Activated CD8-positive, alpha-beta memory T cell treated with anti-CD3 and anti-CD28 coated beads, Interleukin-2, amount 50 U/mL, for 48 hours (primary cell): ENCODE measurements at regions not wholly inside any gene's neighbourhood (a gene's known extent, or its start where the extent isn't known, plus 50 kb on each side); places are given as distances from the start of the nearest gene placed in this dataset.

Experiments used
- DNase-seq: peaks from one replicate; pipeline ENCODE4 v3.0.0-alpha.2; 2020

DNA sequence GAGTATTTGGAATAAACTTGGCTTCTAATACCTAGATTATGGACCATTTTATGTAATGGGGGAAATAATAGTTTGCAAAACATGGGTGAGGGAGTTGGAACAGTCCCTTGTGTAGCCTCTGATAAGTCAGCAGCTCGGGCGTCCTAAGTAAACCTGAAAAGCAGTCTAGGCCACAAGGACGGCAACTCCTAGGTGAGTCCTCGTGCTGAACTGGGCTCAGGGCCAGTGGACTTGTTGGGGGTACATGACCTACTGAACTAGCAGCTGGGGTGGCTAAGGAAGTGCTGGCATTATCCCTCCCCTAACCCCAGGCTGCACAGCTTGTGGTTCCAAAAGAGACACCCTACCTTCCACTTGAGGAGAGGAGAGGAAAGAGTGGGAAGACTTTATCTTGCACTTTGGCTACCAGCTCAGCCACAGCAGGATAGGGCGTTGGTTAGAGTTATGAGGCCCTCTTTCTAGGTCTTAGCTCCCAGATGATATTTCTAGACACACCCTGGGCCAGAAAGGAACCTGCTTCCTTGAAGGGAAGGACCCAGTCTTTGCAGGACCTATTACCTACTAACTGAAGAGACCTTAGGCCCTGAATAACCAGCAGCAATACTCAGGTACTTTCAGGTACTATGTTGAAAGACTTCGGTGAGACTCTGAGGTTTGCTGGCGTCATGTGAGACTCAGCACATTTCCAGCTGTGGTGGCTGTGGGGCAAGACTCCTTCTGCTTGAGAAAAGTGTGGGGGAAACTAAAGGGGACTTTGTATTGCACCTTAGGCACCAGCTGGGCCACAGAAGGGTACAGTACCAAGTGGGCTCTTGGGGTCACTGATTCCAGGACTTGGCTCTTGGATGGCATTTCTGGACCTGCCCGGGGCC lies 71.0 kb downstream of the AQP4 start:
- no peak for DNase-seq

DNA sequence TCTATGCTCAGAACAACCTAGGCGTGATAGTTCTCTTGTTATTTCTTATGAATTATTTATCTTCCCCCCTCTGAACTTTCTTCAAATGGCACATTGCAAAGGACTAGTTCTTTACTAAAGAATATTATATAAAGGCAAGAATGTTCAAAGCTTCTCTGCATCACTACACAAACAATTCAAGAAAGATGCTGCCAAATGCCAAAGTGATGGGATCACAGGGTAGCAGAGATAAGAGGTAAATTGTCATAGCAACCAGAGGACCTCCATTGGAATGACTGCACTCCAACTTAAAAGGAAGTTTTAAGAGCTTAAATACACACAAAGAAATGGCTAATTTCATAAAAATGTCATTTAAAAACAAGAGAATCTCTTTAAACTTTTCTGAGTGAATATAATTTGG lies 72.8 kb downstream of the AQP4 start:
- DNase-seq, result no peak

DNA sequence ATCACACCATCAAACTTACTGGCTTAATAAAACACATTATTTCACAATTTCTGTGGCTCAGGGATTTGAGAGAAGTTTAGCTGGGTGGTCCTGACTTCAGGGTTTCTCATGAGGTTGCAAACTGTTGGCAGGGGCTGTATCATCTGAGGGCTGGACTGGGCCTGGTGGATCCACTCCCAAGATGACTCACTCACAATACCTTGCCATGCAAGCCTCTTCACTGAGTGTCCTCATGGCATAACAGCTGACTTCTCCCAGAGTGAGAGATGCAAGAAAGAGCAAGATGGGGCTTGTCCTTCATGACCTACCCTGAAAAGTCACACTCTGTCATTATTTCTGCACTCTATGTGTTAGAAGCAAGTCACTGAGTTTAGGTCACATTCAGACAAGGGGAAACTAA lies 73.8 kb downstream of the AQP4 start:
- DNase-seq, result no peak

DNA sequence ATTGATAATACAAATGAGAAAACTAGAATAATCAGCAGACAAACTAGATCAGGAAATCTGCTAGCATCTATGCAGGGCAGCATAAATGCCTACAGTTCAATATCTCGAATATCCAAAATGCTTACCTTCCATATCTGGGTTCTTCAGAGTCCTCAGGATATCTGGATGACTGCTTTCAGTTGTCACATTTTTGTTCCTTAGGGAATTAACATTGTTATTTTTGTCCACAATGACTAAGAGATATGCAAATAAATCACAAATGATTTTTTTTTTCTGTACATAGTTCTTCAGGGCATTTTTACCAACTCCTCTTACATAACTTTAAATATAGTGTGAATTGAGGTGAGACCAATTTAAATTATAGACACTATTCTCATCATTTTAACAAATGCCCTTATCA lies 80.9 kb downstream of the AQP4 start:
- DNase-seq, result no peak

DNA sequence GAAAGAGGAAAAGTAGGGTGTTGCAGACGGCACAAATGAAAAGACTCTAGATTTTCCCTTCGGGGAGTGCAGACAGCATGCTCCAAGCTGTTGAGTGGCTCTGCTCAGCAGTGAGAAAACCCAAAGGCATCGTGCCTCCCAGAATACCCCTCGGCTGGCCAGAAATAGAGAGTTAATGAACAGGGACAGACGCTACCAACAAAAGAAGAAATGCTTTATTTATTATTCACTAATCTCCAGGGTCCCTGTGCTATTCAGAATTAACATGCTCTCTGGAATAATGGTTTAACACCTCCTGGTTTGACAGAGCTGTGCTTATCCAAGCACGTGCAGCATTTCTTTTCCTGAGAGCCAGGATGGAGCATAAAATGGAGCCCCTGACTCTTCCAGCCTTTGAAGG lies 82.3 kb downstream of the AQP4 start:
- no peak for DNase-seq

DNA sequence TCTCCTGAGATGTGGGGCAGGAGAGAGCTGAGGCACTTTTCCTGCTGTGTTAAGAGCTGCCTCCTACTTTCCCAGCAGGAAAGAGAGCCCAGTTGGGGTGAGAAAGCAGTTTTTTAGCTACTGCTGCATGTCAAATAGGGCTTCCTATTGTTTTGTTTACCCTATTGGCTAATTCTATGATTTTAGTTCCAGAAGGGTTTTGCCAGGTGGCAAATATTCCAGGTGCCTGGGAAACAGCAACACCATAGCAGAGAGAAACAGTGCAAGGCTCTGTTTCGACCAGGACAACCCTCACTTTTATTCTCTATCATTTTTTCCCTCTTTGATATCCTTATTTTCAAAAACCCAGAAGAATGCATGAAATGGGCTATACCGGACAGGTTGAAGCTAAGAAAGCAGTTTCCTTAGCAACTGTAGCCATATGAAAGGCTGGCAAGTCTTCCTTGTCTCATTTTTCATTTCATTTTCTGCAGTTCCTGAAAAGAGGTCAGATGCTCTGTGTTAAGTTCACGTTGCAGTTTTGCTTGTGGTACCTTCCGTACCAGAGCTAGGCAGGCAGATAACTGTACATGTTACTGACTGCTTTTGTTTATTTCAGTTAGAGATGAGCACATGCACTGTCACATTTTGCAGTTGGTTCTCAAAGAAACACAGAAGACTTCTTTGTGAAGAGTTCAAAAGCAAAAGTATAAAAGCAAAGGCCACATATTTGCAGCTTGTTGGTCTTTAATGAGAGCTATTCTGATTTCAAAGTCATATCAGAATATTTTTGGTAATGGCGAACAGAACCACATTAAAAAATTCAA lies 84.8 kb downstream of the AQP4 start:
- DNase-seq, result no peak

DNA sequence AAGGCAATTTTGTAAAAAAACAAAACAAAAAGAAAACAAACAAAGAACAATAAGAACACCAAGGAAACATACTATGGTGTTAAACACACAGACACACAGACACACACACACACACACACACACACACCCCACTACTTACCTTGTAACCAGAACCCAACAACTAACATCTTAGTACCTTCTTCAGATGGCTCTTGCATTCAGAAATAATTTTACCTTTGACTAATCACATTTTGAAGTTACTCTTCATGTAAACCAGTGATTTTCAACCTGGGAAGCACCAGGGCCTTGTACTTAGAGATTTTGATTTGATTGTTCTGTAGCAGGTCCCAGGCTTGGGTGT lies 87.5 kb downstream of the AQP4 start:
- DNase-seq, result no peak

DNA sequence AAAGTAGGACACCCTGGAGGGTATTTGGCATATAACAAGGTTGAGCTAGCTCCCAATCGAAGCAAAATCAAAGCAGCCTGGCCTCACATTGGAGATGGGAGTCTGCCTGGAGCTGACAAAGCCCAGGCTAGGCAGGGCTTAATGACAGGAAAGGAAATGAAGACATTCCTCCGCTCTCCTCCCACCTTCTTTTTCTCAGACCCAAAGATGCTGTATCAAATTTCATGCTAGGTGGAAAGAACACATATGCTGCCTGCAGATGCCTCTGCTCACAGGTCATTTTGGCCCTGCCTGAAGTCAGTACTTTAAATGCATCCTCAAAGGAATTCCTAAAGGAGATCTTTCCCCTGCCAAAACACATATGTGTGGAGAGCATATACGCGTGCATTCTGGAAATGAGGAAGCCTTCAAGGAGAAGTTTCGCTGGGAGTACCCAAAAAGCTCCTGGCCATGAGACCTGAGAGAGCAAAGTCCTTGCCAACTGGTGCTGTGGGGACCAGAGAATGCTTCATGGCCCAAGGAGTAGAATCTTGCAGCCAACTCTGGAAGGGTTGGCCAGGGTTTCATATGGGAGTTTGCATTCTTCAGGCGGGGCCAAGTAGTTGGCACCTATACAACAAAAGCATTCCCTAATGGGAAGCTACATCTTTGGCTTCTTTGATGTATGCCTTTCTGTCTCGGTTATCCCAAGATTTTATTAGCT lies 88.0 kb downstream of the AQP4 start:
- no peak for DNase-seq

DNA sequence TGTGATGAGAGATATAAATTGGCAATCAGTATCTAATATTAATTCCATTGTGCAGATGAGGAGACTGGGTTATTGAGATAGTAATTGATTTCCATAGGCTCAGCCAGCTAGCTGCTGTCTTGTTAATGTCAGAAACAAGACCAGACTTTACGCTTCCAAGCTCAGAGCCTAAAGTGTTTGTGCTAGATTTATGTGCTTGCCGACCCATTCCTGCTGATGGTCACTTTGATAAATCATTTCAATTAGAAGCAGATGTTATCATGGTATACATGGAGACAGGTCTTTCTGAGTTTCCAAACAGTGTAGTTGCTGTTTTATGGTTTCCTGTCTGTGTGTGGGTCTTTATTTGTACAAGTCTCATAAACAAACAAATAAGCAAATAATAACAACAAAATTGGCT lies 92.8 kb downstream of the AQP4 start:
- DNase-seq, result no peak

DNA sequence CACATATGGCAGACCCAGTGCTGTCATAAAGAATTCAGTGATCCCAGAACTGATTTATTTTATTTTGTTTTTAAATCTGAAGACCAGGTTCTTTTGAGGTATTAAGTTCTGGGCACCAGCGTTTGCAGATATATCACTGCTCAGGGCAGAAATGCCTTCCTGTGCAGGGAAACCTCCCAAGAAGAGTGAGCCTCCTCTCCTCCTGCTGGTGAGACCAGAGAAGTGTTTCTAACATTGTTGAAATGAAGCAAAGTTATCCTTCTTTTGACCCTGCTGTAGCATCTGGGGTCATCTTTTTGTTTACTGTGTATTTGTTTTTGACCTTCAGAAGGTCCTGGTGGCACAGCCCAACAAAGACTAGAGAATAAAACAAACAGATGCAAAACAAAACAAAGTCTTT lies 94.0 kb downstream of the AQP4 start:
- DNase-seq, result no peak

DNA sequence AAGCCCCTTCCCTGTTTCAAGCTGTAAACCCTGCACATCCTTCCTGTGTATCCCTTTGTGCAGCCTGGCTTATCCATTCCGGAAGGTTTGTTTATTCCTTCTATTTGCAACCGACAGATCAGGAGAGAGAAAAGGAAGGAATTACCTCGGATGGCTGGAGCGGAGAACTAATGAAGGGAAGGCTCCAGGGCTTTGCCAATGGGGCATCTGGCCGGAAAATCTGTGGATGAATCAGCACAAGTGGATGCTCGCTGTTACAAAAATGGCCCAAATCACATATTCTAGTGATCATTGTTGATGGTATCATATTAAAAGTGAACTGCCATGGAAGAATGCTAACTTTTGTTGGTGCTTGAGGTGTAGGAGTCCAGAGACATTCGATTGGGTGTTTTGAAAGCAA lies 97.1 kb downstream of the AQP4 start:
- no peak for DNase-seq

DNA sequence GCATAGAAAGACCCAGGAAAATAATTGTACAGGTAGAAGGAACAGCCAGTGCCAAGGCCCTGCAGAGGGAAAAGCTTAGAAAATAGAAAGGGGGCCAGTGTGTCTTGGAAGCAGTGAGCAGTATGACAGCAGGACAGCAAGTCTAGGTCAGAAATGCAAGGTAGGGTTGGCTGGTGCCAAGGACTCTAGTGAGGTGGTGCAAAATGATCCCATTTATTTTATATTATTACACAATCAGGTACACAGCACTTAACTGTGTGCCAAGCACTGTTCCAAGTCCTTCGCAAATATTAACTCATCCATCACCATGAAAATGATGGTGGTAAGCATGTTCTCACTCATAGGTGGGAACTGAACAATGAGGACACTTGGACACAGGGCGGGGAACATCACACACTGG lies 100.0 kb downstream of the AQP4 start:
- DNase-seq, result no peak

DNA sequence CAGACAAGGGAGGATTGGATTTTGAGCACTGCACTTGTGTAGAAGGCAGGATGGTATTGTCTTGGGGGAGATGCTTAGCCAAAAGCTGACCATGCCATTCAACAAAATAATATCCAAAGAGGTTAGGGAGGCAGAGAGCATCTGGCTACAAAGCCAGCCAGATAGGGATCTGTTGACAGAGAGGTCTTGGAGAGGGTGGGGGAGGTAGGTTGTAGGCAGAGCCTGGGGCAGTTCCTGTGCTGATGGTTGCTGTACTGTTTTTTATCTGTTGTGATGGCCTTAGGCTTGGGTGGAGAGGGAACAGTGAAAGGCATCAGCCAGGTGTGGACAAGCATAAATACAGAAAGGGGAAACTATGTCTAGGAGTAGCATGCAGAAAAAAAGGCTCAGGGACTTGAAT lies 100.9 kb downstream of the AQP4 start:
- DNase-seq, result no peak

DNA sequence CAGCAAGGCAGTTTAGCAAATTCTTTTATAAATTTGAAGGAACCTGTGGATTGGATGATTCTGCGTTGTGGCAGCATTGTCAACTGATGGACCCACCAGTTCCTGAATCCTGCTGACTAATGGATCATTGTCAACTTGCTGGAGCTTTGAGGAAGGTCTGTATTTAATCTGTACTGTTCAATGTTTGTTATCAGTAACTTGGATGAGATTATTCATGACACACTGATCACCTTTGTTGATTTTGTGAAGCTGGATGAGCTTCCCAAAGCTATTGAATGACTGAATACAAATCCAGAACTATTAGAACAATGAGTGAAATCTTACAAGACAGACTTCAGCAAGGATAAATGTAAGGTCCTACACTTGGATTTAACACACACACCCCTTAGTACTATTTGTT lies 101.3 kb downstream of the AQP4 start:
- no peak for DNase-seq

DNA sequence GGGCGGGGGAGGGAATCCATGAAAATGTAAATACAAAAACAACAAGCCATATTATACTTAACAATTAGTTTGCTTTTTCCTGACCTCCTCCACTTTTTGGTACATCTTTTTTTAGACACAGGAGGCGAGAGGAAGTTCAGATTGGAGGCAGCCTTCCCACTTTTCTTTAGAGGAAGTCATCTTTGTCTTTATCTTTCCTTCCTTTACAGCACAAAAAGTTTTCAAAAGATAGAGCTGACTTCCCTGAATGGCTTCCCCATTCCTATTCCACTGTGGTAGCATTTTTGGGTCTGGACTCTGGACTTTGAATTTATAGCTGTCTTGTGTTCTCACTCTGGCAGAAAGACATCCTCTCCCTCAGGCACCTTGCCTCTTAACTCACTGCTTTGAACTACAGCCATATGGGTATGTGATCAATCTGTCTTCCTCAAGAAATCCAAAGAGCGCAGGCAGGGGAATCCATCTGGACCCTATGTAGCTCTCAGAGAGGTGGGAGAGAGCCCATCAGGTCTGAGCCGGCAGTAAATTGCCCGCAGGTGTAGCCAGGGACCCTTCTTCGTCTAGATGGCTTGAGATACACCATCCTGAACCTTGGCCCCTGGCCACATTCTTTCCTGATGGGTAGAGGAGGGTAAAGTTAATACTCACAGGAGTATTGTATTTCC lies 101.9 kb downstream of the AQP4 start:
- DNase-seq, result no peak

DNA sequence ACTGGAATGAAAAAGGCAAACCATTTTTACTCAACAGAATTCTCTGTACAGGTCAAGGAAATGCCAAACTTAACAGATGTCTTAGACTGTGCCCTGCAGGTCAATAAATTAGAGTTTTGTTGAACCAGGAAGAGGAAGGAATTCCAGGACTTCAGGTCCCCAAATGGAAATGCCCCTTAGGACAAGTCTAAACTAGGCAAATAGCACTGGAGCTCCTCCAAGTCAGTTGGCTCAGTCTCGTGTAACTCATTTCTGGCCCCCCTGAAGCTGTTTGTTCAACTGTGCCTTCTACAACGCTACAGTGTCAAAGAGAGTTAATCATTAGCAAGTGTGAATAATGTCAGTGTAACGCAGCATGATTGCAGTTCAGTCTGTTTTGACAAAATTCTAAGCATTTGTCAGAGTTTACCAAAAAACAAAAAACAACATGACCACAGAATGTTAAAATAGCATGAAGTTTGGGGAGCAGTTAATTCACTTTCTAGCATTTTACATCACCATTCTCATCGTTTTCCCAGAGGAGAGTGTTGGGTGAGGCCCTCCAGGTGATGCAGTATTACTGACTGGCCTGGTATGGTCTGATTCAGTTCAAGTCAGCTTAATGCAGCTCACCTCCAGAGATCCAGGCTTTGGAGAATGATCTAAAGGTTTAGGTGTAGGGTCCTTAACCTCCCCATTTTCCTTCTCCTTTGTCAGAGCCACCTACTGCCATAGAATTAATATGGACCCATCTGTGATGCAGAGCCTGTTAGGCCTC lies 108.1 kb downstream of the AQP4 start:
- DNase-seq, result no peak

DNA sequence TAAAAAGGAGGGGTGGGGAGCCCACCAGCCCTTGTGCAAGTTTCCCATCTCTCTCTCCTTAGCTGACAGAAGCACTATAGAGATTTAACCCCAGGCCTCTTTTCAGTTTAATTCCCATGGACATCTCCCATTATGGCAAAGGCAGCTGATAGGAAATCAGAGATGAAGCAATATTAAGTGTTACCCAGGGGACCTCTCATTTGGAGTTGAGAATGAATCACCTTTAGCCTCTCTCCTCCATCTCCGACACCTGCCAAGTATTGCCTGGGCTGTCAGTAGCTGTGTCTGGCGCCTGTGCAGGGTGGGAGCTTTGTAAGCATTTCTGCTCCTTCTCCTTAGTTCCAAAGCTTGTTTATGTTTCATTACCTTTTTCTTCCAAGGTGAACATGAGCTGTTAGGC lies 109.0 kb downstream of the AQP4 start:
- DNase-seq, result no peak

DNA sequence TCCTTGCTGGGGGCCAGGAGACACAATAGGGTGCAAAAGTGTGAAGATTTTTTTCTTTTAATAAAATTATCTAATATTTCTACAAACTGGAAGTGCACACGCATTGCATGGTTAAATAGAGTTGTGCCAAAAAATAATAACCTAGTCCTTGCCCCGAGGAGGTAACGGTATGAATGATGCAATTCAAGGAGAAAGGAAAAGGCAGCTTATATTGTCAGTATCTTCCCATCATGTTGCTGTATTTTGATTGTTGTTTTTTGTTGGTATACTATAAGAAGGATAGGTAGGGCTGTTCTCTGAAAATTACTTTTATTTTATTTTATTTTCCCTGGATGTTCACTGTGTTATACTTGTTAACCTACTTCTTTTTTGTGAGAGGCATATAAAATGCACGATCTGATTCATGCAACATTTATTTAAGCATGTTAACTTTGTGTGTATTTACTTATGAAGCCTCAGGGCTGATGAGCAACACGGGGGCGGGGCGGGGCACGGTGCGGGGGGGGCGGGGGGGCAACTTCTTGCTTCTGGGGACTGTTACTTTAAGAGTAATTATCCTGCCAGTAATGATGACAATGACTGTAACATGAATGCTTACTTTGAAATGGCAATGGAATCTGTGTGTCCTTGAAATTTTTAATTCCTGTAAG lies 118.6 kb downstream of the AQP4 start:
- no peak for DNase-seq

DNA sequence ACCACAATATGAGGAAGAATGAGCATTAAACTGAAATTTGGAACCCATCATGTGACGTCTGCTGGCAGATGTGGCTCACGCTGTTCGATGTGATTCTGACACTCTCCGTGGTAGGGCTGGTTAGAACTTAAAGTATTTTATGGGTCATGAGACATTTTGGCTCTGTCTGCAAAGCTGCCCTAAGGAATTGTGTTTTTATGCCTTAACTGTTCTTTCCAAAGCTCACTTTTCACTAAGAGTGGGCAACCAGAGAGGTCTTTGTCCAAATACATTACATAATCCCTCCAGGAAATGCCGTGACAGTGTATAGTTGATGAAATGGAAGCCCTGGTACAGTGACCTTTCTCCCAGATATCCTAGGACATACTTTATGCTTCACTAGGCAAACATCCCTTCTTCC lies 119.1 kb downstream of the AQP4 start:
- no peak for DNase-seq

DNA sequence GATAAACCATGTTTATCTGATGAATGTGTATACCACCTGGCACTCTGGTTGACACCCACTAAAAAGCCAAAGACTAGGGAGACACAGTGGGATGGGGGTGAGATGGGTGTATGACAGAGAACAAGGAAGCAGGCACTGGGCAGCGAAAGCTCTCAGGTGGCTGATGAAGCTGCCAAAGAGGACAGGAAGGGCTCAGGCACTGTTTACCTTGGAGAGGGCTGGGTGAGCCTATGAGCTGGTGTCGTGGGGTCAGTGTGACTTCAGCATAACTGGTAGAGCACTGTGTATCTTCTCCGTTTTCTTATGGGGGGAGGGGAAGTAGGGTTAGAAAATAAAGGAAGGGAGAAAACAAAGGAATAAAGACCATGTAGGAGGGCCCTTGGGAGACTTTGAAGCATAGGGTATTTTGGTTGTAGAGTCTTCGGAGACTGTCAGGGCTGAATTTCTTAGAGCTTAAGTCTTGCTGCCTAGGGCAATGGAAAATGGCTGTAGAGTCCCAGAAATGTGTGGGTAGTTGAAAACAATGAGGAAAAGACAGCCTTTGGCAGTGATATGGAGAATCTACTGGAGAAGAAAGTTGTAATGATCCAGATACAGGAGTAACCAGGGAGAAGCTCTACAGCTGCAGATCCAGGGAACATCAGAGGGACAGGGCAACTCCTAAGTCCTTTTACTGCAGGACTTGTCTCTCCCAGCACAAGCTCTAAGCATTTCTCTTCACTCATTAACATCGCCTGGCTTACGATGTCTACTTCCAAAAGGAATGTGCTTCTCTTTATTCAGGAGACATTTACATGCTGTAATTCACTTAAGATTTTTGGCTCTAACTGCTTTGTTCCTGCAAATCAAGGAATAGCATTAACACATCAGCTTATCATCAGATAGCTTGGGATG lies 120.0 kb downstream of the AQP4 start:
- no peak for DNase-seq

DNA sequence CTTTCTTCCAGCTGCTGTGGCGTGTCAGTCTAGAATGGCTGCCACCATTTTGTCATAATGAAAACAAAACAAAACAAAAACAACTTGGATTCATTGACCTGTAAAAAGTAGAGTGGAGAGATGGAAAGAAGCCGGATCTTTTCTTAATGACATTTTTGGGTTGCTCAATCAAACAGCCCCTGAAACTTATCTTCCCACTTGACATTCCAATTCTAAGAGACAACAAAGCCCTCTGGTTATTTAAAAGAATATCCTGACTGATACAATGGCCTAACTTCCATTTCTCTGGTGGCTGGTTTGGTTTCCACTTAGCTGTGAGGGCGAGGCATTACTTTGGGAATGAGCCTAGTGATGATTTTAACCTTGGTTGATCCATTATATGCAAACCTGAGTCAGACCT lies 123.7 kb downstream of the AQP4 start:
- DNase-seq, result no peak
